HEK293 (cell line): ENCODE measurements at regions not wholly inside any gene's neighbourhood (a gene's known extent, or its start where the extent isn't known, plus 50 kb on each side); places are given as distances from the start of the nearest gene placed in this dataset.

ENCODE experiments used
- CTCF ChIA-PET: fragments of 350-600 bp; formaldehyde crosslinking; extraction: SDS; loops from one replicate; lab custom pipeline; 2021; ENCODE audit warnings: antibody characterized with exemption; lab: Yijun Ruan, JAX
- POLR2A ChIA-PET: fragments of 300-600 bp; formaldehyde crosslinking; extraction: SDS; loops from one replicate; lab custom pipeline; 2020; ENCODE audit warnings: antibody characterized with exemption, inconsistent platforms; lab: Yijun Ruan, JAX
- H3K27ac ChIP-seq: fragments of 200-500 bp; sonication (Bioruptor generic); 2 replicates; pipeline ENCODE4 v1.5.1; 2014; ENCODE audit warnings: low read depth, low read length, control low read depth, inconsistent platforms; ENCODE audit errors: extremely low read depth
- H3K36me3 ChIP-seq, 2 experiments: fragments of 200-500 bp in 1 of 2; sonication (Bioruptor generic) in 1 of 2; 1 replicate in 1 of 2; 2 replicates in 1 of 2; pipeline ENCODE4 v1.5.1; 2014 to 2017; ENCODE audit warnings: inconsistent platforms in 2 of 2, low read length in 2 of 2; ENCODE audit not compliant: control insufficient read depth in 2 of 2, insufficient read depth in 1 of 2
- H3K4me1 ChIP-seq: fragments of 200-500 bp; sonication (Bioruptor generic); 2 replicates; pipeline ENCODE4 v1.5.1; 2014; ENCODE audit warnings: mild to moderate bottlenecking, low read length, inconsistent platforms; ENCODE audit not compliant: control insufficient read depth, insufficient read depth
- H3K4me3 ChIP-seq: 2 replicates; pipeline ENCODE4 v1.5.1; 2011; ENCODE audit warnings: low read depth, mild to moderate bottlenecking, control low read depth, low read length, moderate library complexity
- H3K9me3 ChIP-seq: fragments of 200-500 bp; sonication (Bioruptor generic); 2 replicates; pipeline ENCODE4 v1.5.1; 2014; ENCODE audit warnings: low read depth, low read length, inconsistent platforms; ENCODE audit not compliant: control insufficient read depth, insufficient read depth
- BCL6B ChIP-seq: fragments of 450-650 bp; formaldehyde crosslinking; IDR thresholded peaks from 2 replicates; pipeline ENCODE4 v1.5.1; 2017; ENCODE audit warnings: missing biosample characterization, missing genetic modification characterization
- ZBTB48 ChIP-seq: fragments of 450-650 bp; formaldehyde crosslinking; IDR thresholded peaks from 2 replicates; pipeline ENCODE4 v1.5.1; 2016; ENCODE audit warnings: missing biosample characterization, missing genetic modification characterization
- ZBTB7A ChIP-seq: fragments of 450-650 bp; formaldehyde crosslinking; IDR thresholded peaks from 2 replicates; pipeline ENCODE4 v1.5.1; 2016; ENCODE audit warnings: low read depth, missing biosample characterization, missing genetic modification characterization
- ZFHX2 ChIP-seq: fragments of 450-650 bp; formaldehyde crosslinking; conservative IDR thresholded peaks from 2 replicates; pipeline ENCODE4 v1.5.1; 2016; ENCODE audit warnings: missing biosample characterization, missing genetic modification characterization
- ZFP37 ChIP-seq: fragments of 450-650 bp; formaldehyde crosslinking; IDR thresholded peaks from 2 replicates; pipeline ENCODE4 v1.5.1; 2016; ENCODE audit warnings: missing biosample characterization, missing genetic modification characterization
- ZNF155 ChIP-seq: fragments of 450-650 bp; formaldehyde crosslinking; IDR thresholded peaks from 2 replicates; pipeline ENCODE4 v1.5.1; 2016; ENCODE audit warnings: missing biosample characterization, missing genetic modification characterization
- ZNF16 ChIP-seq: fragments of 450-650 bp; formaldehyde crosslinking; IDR thresholded peaks from 2 replicates; pipeline ENCODE4 v1.5.1; 2016; ENCODE audit warnings: low read depth, missing biosample characterization, missing genetic modification characterization
- ZNF248 ChIP-seq: fragments of 450-650 bp; formaldehyde crosslinking; IDR thresholded peaks from 2 replicates; pipeline ENCODE4 v1.5.1; 2017; ENCODE audit warnings: missing biosample characterization, missing genetic modification characterization
- ZNF423 ChIP-seq: fragments of 450-650 bp; formaldehyde crosslinking; IDR thresholded peaks from 2 replicates; pipeline ENCODE4 v1.5.1; 2016; ENCODE audit warnings: missing biosample characterization, missing genetic modification characterization
- ZNF518A ChIP-seq: fragments of 450-650 bp; formaldehyde crosslinking; conservative IDR thresholded peaks from 2 replicates; pipeline ENCODE4 v1.5.1; 2016; ENCODE audit warnings: low read depth, missing biosample characterization, missing genetic modification characterization
- ZNF558 ChIP-seq: fragments of 450-650 bp; formaldehyde crosslinking; IDR thresholded peaks from 2 replicates; pipeline ENCODE4 v1.5.1; 2016; ENCODE audit warnings: missing biosample characterization, missing genetic modification characterization
- ZNF580 ChIP-seq: fragments of 450-650 bp; formaldehyde crosslinking; IDR thresholded peaks from 2 replicates; pipeline ENCODE4 v1.5.1; 2016; ENCODE audit warnings: missing biosample characterization, missing genetic modification characterization
- ZNF600 ChIP-seq: fragments of 450-650 bp; formaldehyde crosslinking; IDR thresholded peaks from 2 replicates; pipeline ENCODE4 v1.5.1; 2016; ENCODE audit warnings: missing biosample characterization, missing genetic modification characterization
- ZNF626 ChIP-seq: fragments of 450-650 bp; sonication (Bioruptor Pico); formaldehyde crosslinking; IDR thresholded peaks from 2 replicates; pipeline ENCODE4 v1.5.1; 2018; ENCODE audit warnings: missing biosample characterization, missing genetic modification characterization, inconsistent platforms
- ZSCAN16 ChIP-seq: fragments of 450-650 bp; formaldehyde crosslinking; IDR thresholded peaks from 2 replicates; pipeline ENCODE4 v1.5.1; 2016; ENCODE audit warnings: missing biosample characterization, missing genetic modification characterization

GRCh38 chr16:85396879-85397871 is 215.9 kb upstream of the GSE1 start (continued):
- TF ChIP-seq ZBTB48 (tag by site-specific recombination) (0 out of 2 replicates have a peak, but pooled peaks have one; percentile 24), ZNF155 (no peak), ZSCAN16 (no peak), ZFP37 (tag by site-specific recombination) (no peak), ZNF626 (tag by site-specific recombination) (no peak), ZNF16 (tag by site-specific recombination) (no peak), ZNF600 (tag by site-specific recombination) (peak; percentile 53; the same call in 1 of the 2 replicates), ZNF558 (tag by site-specific recombination) (no peak), ZFHX2 (tag by site-specific recombination) (no peak), BCL6B (no peak), ZNF248 (tag by site-specific recombination) (no peak), ZNF580 (tag by site-specific recombination) (no peak), ZNF423 (tag by site-specific recombination) (peak; percentile 82)
- TF ChIP-seq, all 188 proteins: peak for 11

GRCh38 chr16:85398050-85398451 is 215.1 kb upstream of the GSE1 start:
- no peaks in the 10 kb centered on the region for H3K36me3 ChIP-seq
- peaks cover 18% of the 10 kb centered on the region for H3K4me1 ChIP-seq
- TF ChIP-seq ZBTB7A (tag by site-specific recombination) (0 out of 2 replicates have a peak, but pooled peaks have one; percentile 35), ZNF518A (tag by site-specific recombination) (no peak)

More at GRCh38 chr16:85398050-85398451, 215.1 kb upstream of the GSE1 start:
- no peak overlapping the region for H3K27ac ChIP-seq
- ChIA-PET POLR2A (no interaction called here), CTCF (interaction anchor here (1.0 to 1.4 kb wide), 3 partner anchors 18 to 22 kb away, joined by 3 to 6 read pairs (median 3); no protein-coding TSS in a partner anchor)
- no peaks in the 10 kb centered on the region for H3K9me3 ChIP-seq
- no peak overlapping the region for H3K4me3 ChIP-seq
